ENCODE measurements at regions not wholly inside any gene's neighbourhood (a gene's known extent, or its start where the extent isn't known, plus 50 kb on each side); places are given as distances from the start of the nearest gene placed in this dataset.
A peak's percentile ranks its signal among the peaks of the same experiment; 100 is the strongest.

DNA sequence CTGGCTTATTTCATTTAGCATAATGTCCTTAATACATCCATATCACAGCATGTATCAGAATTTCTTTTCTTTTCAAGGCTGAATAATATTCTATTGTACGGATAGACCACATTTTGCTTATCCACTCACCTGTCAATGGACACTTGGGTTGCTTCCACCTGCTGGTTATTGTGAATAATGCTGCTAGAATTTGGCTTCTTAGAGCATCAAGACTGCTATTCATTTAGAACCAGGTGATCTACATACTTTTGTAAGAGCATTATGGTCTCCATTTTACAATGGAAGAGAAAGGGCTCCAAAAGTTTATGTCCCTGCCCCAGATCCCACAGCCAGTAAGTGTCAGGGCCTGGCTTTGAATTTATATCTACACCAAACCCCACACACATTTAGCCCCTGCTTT, 100.7 kb upstream of the CD82 start:
- DNase-seq (ENCODE audit: low read depth in 1 of 2, low spot score in 1 of 2) (peak in 1 of 2 experiments; percentile 45), FAIRE-seq (no peak), ATAC-seq (peak in 1 of 2 experiments; percentile 39; a peak in 1 of 6 replicates)
- no peak overlapping the region for H3K27ac ChIP-seq
- peaks cover 6% of the 10 kb centered on the region; the same call in 1 of the 3 replicates for H3K4me1 ChIP-seq
- POLR2A ChIA-PET, result no interaction called here
- H3K4me3 ChIP-seq, result no peak overlapping the region
- H3K4me2 ChIP-seq, result no peak overlapping the region
- 37% methylated on average over 1 of the region's 1 CpG for WGBS (ENCODE audit: missing lambda C conversion rate)
- CTCF ChIA-PET, result no interaction called here
- peaks cover 19% of the 10 kb centered on the region for H3K9me3 ChIP-seq
- TF ChIP-seq NR3C1 (IDR thresholded peaks at IDR 0.05) (no peak), EP300 (IDR thresholded peaks at IDR 0.05) (no peak), JUNB (IDR thresholded peaks at IDR 0.05) (no peak), MYC (IDR thresholded peaks at IDR 0.05; ENCODE audit: borderline replicate concordance, low read length) (no peak), RFX5 (IDR thresholded peaks at IDR 0.05) (no peak), RARB (CRISPR knock-in tag; IDR thresholded peaks at IDR 0.05) (no peak), CBX2 (IDR thresholded peaks at IDR 0.05; ENCODE audit: borderline replicate concordance, low read depth) (no peak)
- TF ChIP-seq, protein P1, sequence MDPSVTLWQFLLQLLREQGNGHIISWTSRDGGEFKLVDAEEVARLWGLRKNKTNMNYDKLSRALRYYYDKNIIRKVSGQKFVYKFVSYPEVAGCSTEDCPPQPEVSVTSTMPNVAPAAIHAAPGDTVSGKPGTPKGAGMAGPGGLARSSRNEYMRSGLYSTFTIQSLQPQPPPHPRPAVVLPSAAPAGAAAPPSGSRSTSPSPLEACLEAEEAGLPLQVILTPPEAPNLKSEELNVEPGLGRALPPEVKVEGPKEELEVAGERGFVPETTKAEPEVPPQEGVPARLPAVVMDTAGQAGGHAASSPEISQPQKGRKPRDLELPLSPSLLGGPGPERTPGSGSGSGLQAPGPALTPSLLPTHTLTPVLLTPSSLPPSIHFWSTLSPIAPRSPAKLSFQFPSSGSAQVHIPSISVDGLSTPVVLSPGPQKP (IDR thresholded peaks at IDR 0.05; ENCODE audit: low read depth, low read length), result no peak
- TF ChIP-seq, protein P2, sequence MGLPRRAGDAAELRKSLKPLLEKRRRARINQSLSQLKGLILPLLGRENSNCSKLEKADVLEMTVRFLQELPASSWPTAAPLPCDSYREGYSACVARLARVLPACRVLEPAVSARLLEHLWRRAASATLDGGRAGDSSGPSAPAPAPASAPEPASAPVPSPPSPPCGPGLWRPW (IDR thresholded peaks at IDR 0.05), result no peak

DNA sequence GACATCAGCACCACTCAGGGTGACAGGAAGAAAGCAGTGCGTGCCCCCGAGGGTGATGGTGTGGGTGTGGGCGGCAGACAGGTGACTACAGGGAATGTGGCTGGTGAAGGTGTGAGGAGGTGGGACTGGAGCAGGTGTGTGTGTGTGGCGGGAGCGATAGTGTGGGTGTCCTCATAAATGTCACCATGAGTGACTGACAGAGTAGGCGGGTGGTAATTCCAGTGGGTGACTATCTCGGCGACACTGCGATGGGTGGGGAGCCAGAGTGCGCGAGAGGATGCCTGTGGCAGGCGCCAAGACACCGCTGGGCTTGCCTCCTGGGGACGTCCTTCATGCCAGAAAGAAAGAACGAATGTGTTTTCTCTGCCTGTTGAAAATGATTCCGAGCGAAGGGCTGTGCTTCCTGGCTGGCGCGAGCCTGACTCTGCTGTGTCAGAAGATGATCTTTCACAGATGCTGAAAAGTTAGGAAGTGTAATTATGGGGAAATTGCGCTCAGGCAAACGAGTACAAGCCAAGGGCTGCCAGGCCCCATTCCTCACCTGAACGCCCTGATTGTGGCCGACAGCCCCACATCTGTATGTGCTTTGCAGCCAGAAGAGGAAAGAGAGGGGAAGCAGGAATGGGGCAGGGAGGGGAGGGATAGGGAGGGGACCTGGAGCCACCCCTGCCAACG, 98.8 kb upstream of the CD82 start:
- DNase-seq (ENCODE audit: low read depth in 1 of 2, low spot score in 1 of 2) (no peak), FAIRE-seq (no peak), ATAC-seq (no peak)
- Histone ChIP-seq H3K4me3 (no peak overlapping the region), H3K9me3 (peaks cover 13% of the 10 kb centered on the region), H3K27ac (no peak overlapping the region), H3K4me1 (peaks cover 8% of the 10 kb centered on the region; the same call in 1 of the 3 replicates), H3K4me2 (no peak overlapping the region)
- WGBS (ENCODE audit: missing lambda C conversion rate), result 64% methylated on average over 24 of the region's 24 CpGs
- CTCF ChIA-PET, result interaction anchor here (1.1 kb wide), 1 partner anchor 333 kb away, joined by 3 read pairs; no protein-coding TSS in a partner anchor
- POLR2A ChIA-PET, result no interaction called here
- TF ChIP-seq, protein P3, sequence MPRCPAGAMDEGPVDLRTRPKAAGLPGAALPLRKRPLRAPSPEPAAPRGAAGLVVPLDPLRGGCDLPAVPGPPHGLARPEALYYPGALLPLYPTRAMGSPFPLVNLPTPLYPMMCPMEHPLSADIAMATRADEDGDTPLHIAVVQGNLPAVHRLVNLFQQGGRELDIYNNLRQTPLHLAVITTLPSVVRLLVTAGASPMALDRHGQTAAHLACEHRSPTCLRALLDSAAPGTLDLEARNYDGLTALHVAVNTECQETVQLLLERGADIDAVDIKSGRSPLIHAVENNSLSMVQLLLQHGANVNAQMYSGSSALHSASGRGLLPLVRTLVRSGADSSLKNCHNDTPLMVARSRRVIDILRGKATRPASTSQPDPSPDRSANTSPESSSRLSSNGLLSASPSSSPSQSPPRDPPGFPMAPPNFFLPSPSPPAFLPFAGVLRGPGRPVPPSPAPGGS (IDR thresholded peaks at IDR 0.05), result no peak
- TF ChIP-seq KDM1A (IDR thresholded peaks at IDR 0.05; ENCODE audit: low read depth), result no peak
- TF ChIP-seq, protein P4, sequence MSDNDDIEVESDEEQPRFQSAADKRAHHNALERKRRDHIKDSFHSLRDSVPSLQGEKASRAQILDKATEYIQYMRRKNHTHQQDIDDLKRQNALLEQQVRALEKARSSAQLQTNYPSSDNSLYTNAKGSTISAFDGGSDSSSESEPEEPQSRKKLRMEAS (IDR thresholded peaks at IDR 0.05), result no peak
- TF ChIP-seq HEYL (CRISPR knock-in tag; IDR thresholded peaks at IDR 0.05), result no peak
- no peak for TF ChIP-seq ZFP36 (IDR thresholded peaks at IDR 0.05; ENCODE audit: borderline replicate concordance, partially characterized antibody)
- TF ChIP-seq MYC (IDR thresholded peaks at IDR 0.05; ENCODE audit: borderline replicate concordance, low read length), result no peak
- TF ChIP-seq RNF2 (IDR thresholded peaks at IDR 0.05; ENCODE audit: borderline replicate concordance, low read depth), result no peak
- TF ChIP-seq ZNF302 (CRISPR knock-in tag; IDR thresholded peaks at IDR 0.05), result no peak
- TF ChIP-seq POLR2AphosphoS2 (conservative IDR thresholded peaks at IDR 0.05; ENCODE audit: low read length), result no peak
- TF ChIP-seq HOXA7 (CRISPR knock-in tag; IDR thresholded peaks at IDR 0.05), result no peak
- TF ChIP-seq FOXS1 (CRISPR knock-in tag; IDR thresholded peaks at IDR 0.05), result no peak
- no peak for TF ChIP-seq RAD21 (conservative IDR thresholded peaks at IDR 0.05 in 1 of 2, IDR thresholded peaks at IDR 0.05 in 1 of 2)

DNA sequence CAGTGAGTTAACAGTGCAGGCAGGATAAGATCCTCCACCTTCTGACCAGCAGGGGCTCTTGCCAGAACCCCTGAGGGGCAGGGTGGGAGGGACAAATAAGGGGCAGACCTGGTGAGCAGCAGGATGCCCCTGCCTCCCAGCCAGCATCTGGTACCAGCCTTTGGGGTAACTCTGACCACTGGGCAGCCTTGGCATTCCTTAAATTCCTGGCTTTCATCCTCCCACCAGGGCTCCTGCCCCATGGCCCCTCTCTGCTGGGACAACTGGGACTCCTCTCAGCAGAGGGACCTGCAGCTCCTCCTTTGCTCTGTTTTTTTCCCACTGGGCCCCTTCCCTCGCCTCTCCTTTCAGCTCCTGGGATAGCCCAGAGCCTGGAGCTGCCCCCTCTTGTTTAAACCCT, 98.0 kb upstream of the CD82 start:
- Histone ChIP-seq H3K4me3 (no peak overlapping the region), H3K27ac (no peak overlapping the region), H3K4me1 (peaks cover 8% of the 10 kb centered on the region; the same call in 1 of the 3 replicates), H3K9me3 (peaks cover 13% of the 10 kb centered on the region), H3K4me2 (no peak overlapping the region)
- TF ChIP-seq CHD4 (IDR thresholded peaks at IDR 0.05; ENCODE audit: borderline replicate concordance), result no peak
- TF ChIP-seq ZNF302 (CRISPR knock-in tag; IDR thresholded peaks at IDR 0.05), result no peak
- TF ChIP-seq FOXS1 (CRISPR knock-in tag; IDR thresholded peaks at IDR 0.05), result no peak
- no peak for TF ChIP-seq ZC3H11A (IDR thresholded peaks at IDR 0.05)
- TF ChIP-seq EP300 (IDR thresholded peaks at IDR 0.05), result no peak
- TF ChIP-seq, protein P4 (IDR thresholded peaks at IDR 0.05), result no peak
- TF ChIP-seq EHF (CRISPR knock-in tag; IDR thresholded peaks at IDR 0.05), result no peak
- TF ChIP-seq, protein P1 (IDR thresholded peaks at IDR 0.05; ENCODE audit: low read depth, low read length), result no peak
- no peak for TF ChIP-seq TP53 (CRISPR knock-in tag; IDR thresholded peaks at IDR 0.05)
- TF ChIP-seq HOXB5 (CRISPR knock-in tag; IDR thresholded peaks at IDR 0.05), result no peak
- TF ChIP-seq, protein P5, sequence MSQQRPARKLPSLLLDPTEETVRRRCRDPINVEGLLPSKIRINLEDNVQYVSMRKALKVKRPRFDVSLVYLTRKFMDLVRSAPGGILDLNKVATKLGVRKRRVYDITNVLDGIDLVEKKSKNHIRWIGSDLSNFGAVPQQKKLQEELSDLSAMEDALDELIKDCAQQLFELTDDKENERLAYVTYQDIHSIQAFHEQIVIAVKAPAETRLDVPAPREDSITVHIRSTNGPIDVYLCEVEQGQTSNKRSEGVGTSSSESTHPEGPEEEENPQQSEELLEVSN (IDR thresholded peaks at IDR 0.05; ENCODE audit: borderline replicate concordance, low read depth), result no peak
- TF ChIP-seq RNF2 (IDR thresholded peaks at IDR 0.05; ENCODE audit: borderline replicate concordance, low read depth), result no peak
- POLR2A ChIA-PET, result no interaction called here
- DNase-seq (ENCODE audit: low read depth in 1 of 2, low spot score in 1 of 2), result no peak
- CTCF ChIA-PET, result interaction anchor here (0.6 to 1.1 kb wide), 2 partner anchors 334 to 1392 kb away, joined by 3 to 4 read pairs; no protein-coding TSS in a partner anchor
- no peak for FAIRE-seq
- 27% methylated on average over 1 of the region's 1 CpG for WGBS (ENCODE audit: missing lambda C conversion rate)
- ATAC-seq, result no peak

Data from A549 (cell line).